ENCODE measurements at regions not wholly inside any gene's neighbourhood (a gene's known extent, or its start where the extent isn't known, plus 50 kb on each side); places are given as distances from the start of the nearest gene placed in this dataset.

DNA sequence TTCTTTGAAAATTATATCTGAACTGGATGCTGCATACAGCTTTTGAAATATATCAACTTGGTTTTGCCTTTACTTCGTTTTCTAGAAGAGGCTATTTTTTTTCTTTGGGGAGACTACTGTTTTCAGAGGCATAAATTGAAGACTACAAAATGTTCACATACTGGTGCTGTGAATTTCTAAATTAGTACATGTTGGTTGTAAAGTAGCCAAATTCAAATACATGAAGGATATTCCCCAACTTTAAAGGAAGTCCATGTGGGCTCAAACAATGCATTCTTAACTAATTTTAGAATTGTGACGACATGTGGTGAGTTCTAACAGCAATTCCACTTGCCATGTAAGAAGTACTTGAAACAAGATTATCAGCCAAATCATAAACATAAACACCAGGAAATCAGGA is 295.7 kb downstream of the TUSC7 start:
- 69% methylated on average over 2 of the region's 2 CpGs for WGBS
- Histone ChIP-seq H3K27me3 (replicated peaks; ENCODE audit: insufficient read depth) (no peaks in the 10 kb centered on the region), H3K4me3 (no peak overlapping the region), H3K4me1 (replicated peaks) (no peaks in the 10 kb centered on the region), H3K9me3 (no peaks in the 10 kb centered on the region), H3K36me3 (no peaks in the 10 kb centered on the region), H3K27ac (no peak overlapping the region)
- no peak for DNase-seq (ENCODE audit: low spot score)
- intact Hi-C loops (cut with DNase I) = no loop called here
- TF ChIP-seq POLR2AphosphoS5 (IDR thresholded peaks at IDR 0.05) (no peak), CTCF (IDR thresholded peaks at IDR 0.05) (no peak), POLR2A (IDR thresholded peaks at IDR 0.05) (no peak)

- no peak overlapping the region for H3K4me3 ChIP-seq
- no peaks in the 10 kb centered on the region for H3K36me3 ChIP-seq
- no peak for DNase-seq (ENCODE audit: low spot score)
- no peak for TF ChIP-seq CTCF (IDR thresholded peaks at IDR 0.05)
- TF ChIP-seq POLR2A (IDR thresholded peaks at IDR 0.05) = no peak
- no peak for TF ChIP-seq POLR2AphosphoS5 (IDR thresholded peaks at IDR 0.05)
- no peaks in the 10 kb centered on the region for H3K4me1 ChIP-seq (replicated peaks)
- no peaks in the 10 kb centered on the region for H3K9me3 ChIP-seq
- no peak overlapping the region for H3K27ac ChIP-seq
- intact Hi-C loops (cut with DNase I) = no loop called here
- no peaks in the 10 kb centered on the region for H3K27me3 ChIP-seq (replicated peaks; ENCODE audit: insufficient read depth)
- 83% methylated on average over 2 of the region's 2 CpGs for WGBS
Measured at GRCh38 chr3:117005911-117006522, 296.4 kb downstream of the TUSC7 start.

GRCh38 chr3:117010318-117010717 is 300.7 kb downstream of the TUSC7 start:
- TF ChIP-seq POLR2A (IDR thresholded peaks at IDR 0.05) (no peak), POLR2AphosphoS5 (IDR thresholded peaks at IDR 0.05) (no peak), CTCF (IDR thresholded peaks at IDR 0.05) (no peak)
- 90% methylated on average over 1 of the region's 1 CpG for WGBS

GRCh38 chr3:117011687-117012250 is 302.2 kb downstream of the TUSC7 start:
- intact Hi-C loops (cut with DNase I) = loop anchor here (10.0 kb wide), 1 partner anchor 237 kb away; no protein-coding TSS in a partner anchor

More at GRCh38 chr3:117010318-117010717, 300.7 kb downstream of the TUSC7 start:
- Histone ChIP-seq H3K4me1 (replicated peaks) (no peaks in the 10 kb centered on the region), H3K27me3 (replicated peaks; ENCODE audit: insufficient read depth) (no peaks in the 10 kb centered on the region), H3K27ac (no peak overlapping the region), H3K9me3 (no peaks in the 10 kb centered on the region), H3K36me3 (no peaks in the 10 kb centered on the region), H3K4me3 (no peak overlapping the region)
- intact Hi-C loops (cut with DNase I) = loop anchor here (10.0 kb wide), 1 partner anchor 236 kb away; no protein-coding TSS in a partner anchor
- DNase-seq (ENCODE audit: low spot score) = no peak

More at GRCh38 chr3:117011687-117012250, 302.2 kb downstream of the TUSC7 start:
- H3K9me3 ChIP-seq = no peaks in the 10 kb centered on the region
- H3K27me3 ChIP-seq (replicated peaks; ENCODE audit: insufficient read depth) = no peaks in the 10 kb centered on the region
- 56% methylated on average over 7 of the region's 7 CpGs for WGBS
- H3K4me3 ChIP-seq = no peak overlapping the region
- no peak overlapping the region for H3K27ac ChIP-seq
- TF ChIP-seq POLR2A (IDR thresholded peaks at IDR 0.05) = no peak
- no peak for TF ChIP-seq POLR2AphosphoS5 (IDR thresholded peaks at IDR 0.05)
- no peak for TF ChIP-seq CTCF (IDR thresholded peaks at IDR 0.05)
- DNase-seq (ENCODE audit: low spot score) = no peak
- no peaks in the 10 kb centered on the region for H3K36me3 ChIP-seq
- H3K4me1 ChIP-seq (replicated peaks) = no peaks in the 10 kb centered on the region

Data from prostate gland (tissue), 2 donors.